ENCODE measurements at regions not wholly inside any gene's neighbourhood (a gene's known extent, or its start where the extent isn't known, plus 50 kb on each side); places are given as distances from the start of the nearest gene placed in this dataset.
A peak's percentile ranks its signal among the peaks of the same experiment; 100 is the strongest.
"Not testable (repeated sequence)": the region's sequence is repeated elsewhere in the genome, so short reads cannot be mapped to it uniquely, and the experiment has no call there.

- no peak overlapping the region for H3K4me3 ChIP-seq (ENCODE audit: low read depth, low read length)
- no peak for DNase-seq
- no peaks in the 10 kb centered on the region for H3K27me3 ChIP-seq (replicated peaks)
- no peak for TF ChIP-seq CTCF (IDR thresholded peaks at IDR 0.05; ENCODE audit: low read depth, low read length, missing control alignments)
- H3K27ac ChIP-seq = no peak overlapping the region
- H3K36me3 ChIP-seq (replicated peaks) = no peaks in the 10 kb centered on the region
- in situ Hi-C loops (cut with HindIII; ENCODE audit: low pct_ligation_motif_present, low sequenced_read_pairs) = no loop called here
These were observed 166.6 kb downstream of the AVL9 start for GRCh38 chr7:32661929-32662328.

- in situ Hi-C loops (cut with HindIII; ENCODE audit: low pct_ligation_motif_present, low sequenced_read_pairs) = no loop called here
- no peaks in the 10 kb centered on the region for H3K36me3 ChIP-seq (replicated peaks)
- no peak overlapping the region for H3K27ac ChIP-seq
- no peak for DNase-seq
- no peak overlapping the region for H3K4me3 ChIP-seq (ENCODE audit: low read depth, low read length)
- H3K27me3 ChIP-seq (replicated peaks) = no peaks in the 10 kb centered on the region
- no peak for TF ChIP-seq CTCF (IDR thresholded peaks at IDR 0.05; ENCODE audit: low read depth, low read length, missing control alignments)
These were observed 166.2 kb downstream of the AVL9 start for GRCh38 chr7:32661501-32661900.

GRCh38 chr7:32660936-32661335 lies 165.6 kb downstream of the AVL9 start:
- no peaks in the 10 kb centered on the region for H3K27me3 ChIP-seq (replicated peaks)
- no peak for TF ChIP-seq CTCF (IDR thresholded peaks at IDR 0.05; ENCODE audit: low read depth, low read length, missing control alignments)
- in situ Hi-C loops (cut with HindIII; ENCODE audit: low pct_ligation_motif_present, low sequenced_read_pairs) = no loop called here
- no peak for DNase-seq
- H3K27ac ChIP-seq = no peak overlapping the region
- H3K4me3 ChIP-seq (ENCODE audit: low read depth, low read length) = no peak overlapping the region
- no peaks in the 10 kb centered on the region for H3K36me3 ChIP-seq (replicated peaks)

- Histone ChIP-seq H3K36me3 (replicated peaks) (no peaks in the 10 kb centered on the region), H3K27me3 (replicated peaks) (no peaks in the 10 kb centered on the region), H3K4me3 (ENCODE audit: low read depth, low read length) (no peak overlapping the region), H3K27ac (no peak overlapping the region)
- in situ Hi-C loops (cut with HindIII; ENCODE audit: low pct_ligation_motif_present, low sequenced_read_pairs) = no loop called here
- no peak for TF ChIP-seq CTCF (IDR thresholded peaks at IDR 0.05; ENCODE audit: low read depth, low read length, missing control alignments)
- DNase-seq = no peak
These were observed 164.6 kb downstream of the AVL9 start for GRCh38 chr7:32659853-32660252.

- H3K27me3 ChIP-seq (replicated peaks) = no peaks in the 10 kb centered on the region
- H3K36me3 ChIP-seq (replicated peaks) = no peaks in the 10 kb centered on the region
- H3K27ac ChIP-seq = peak overlapping the region; percentile 38
- in situ Hi-C loops (cut with HindIII; ENCODE audit: low pct_ligation_motif_present, low sequenced_read_pairs) = no loop called here
- H3K4me3 ChIP-seq (ENCODE audit: low read depth, low read length) = no peak overlapping the region
- TF ChIP-seq CTCF (IDR thresholded peaks at IDR 0.05; ENCODE audit: low read depth, low read length, missing control alignments) = no peak
- no peak for DNase-seq
These were observed 163.2 kb downstream of the AVL9 start for GRCh38 chr7:32658467-32658869.

GRCh38 chr7:32658034-32658433 lies 162.7 kb downstream of the AVL9 start:
- in situ Hi-C loops (cut with HindIII; ENCODE audit: low pct_ligation_motif_present, low sequenced_read_pairs) = no loop called here
- TF ChIP-seq CTCF (IDR thresholded peaks at IDR 0.05; ENCODE audit: low read depth, low read length, missing control alignments) = no peak
- no peak overlapping the region for H3K4me3 ChIP-seq (ENCODE audit: low read depth, low read length)
- H3K27ac ChIP-seq = peak overlapping the region; percentile 11
- peak; percentile 86 for DNase-seq
- no peaks in the 10 kb centered on the region for H3K36me3 ChIP-seq (replicated peaks)
- no peaks in the 10 kb centered on the region for H3K27me3 ChIP-seq (replicated peaks)

GRCh38 chr7:32654549-32654948 lies 159.3 kb downstream of the AVL9 start:
- H3K36me3 ChIP-seq (replicated peaks); DNase-seq; H3K4me3 ChIP-seq (ENCODE audit: low read depth, low read length); in situ Hi-C loops (cut with HindIII; ENCODE audit: low pct_ligation_motif_present, low sequenced_read_pairs); H3K27ac ChIP-seq; H3K27me3 ChIP-seq (replicated peaks): not testable (repeated sequence)

GRCh38 chr7:32650356-32650755 lies 155.1 kb downstream of the AVL9 start:
- in situ Hi-C loops (cut with HindIII; ENCODE audit: low pct_ligation_motif_present, low sequenced_read_pairs); H3K4me3 ChIP-seq (ENCODE audit: low read depth, low read length); H3K36me3 ChIP-seq (replicated peaks); H3K27ac ChIP-seq; DNase-seq; H3K27me3 ChIP-seq (replicated peaks): not testable (repeated sequence)

All from brain microvascular endothelial cell (primary cell).